K562 (cell line): ENCODE measurements at regions not wholly inside any gene's neighbourhood (a gene's known extent, or its start where the extent isn't known, plus 50 kb on each side); places are given as distances from the start of the nearest gene placed in this dataset.

ENCODE experiments used
- BRD9 ChIP-seq: fragments of 450-650 bp; IDR thresholded peaks from 2 replicates; pipeline ENCODE4 v1.6.1; 2018; ENCODE audit warnings: low read depth; ENCODE audit not compliant: partially characterized antibody
- CHD1 ChIP-seq: fragments of 200-600 bp; sonication (generic); IDR thresholded peaks from one replicate; pipeline ENCODE4 v1.6.1; 2012; ENCODE audit warnings: mild to moderate bottlenecking, moderate library complexity, low read length, inconsistent platforms
- CHD2 ChIP-seq: IDR thresholded peaks from 2 replicates; pipeline ENCODE4 v1.6.1; 2011; ENCODE audit warnings: low read depth, low read length
- ETV1 ChIP-seq: fragments of 450-650 bp; conservative IDR thresholded peaks from 2 replicates; pipeline ENCODE4 v1.6.1; 2016; ENCODE audit warnings: missing genetic modification characterization, control low read depth, low read depth, missing compliant biosample characterization
- MEIS2 ChIP-seq: fragments of 450-650 bp; IDR thresholded peaks from 2 replicates; pipeline ENCODE4 v1.6.1; 2014; ENCODE audit warnings: mild to moderate bottlenecking; ENCODE audit not compliant: partially characterized antibody
- NFRKB ChIP-seq: fragments of 450-650 bp; IDR thresholded peaks from 2 replicates; pipeline ENCODE4 v1.6.1; 2016; ENCODE audit warnings: low read depth
- RBM22 ChIP-seq: fragments of 200-400 bp; formaldehyde crosslinking; IDR thresholded peaks from 2 replicates; pipeline ENCODE4 v1.6.1; 2018; ENCODE audit warnings: low read length, low read depth; ENCODE audit not compliant: poor library complexity, severe bottlenecking
- TRIM24 ChIP-seq, 2 experiments: fragments of 450-650 bp; IDR thresholded peaks; 2 replicates each; pipeline ENCODE4 v1.6.1; 2016
- ZC3H4 ChIP-seq: sonication (generic); formaldehyde crosslinking; IDR thresholded peaks from 2 replicates; pipeline ENCODE4 v1.9.0; 2021; ENCODE audit warnings: missing genetic modification reagents, borderline replicate concordance
- ZNF263 ChIP-seq: sonication (generic); formaldehyde crosslinking; IDR thresholded peaks from 2 replicates; pipeline ENCODE4 v1.8.0; 2022; ENCODE audit warnings: mild to moderate bottlenecking, missing genetic modification reagents, borderline replicate concordance
- ZNF583 ChIP-seq: fragments of 250-450 bp; sonication (Bioruptor Pico); IDR thresholded peaks from 2 replicates; pipeline ENCODE4 v1.4.0; 2020
- ZNF707 ChIP-seq: fragments of 250-450 bp; sonication (Bioruptor Pico); conservative IDR thresholded peaks from 2 replicates; pipeline ENCODE4 v1.8.0; 2022; ENCODE audit warnings: inconsistent platforms, mild to moderate bottlenecking, moderate library complexity
- ZNF764 ChIP-seq: fragments of 250-450 bp; sonication (Bioruptor Pico); IDR thresholded peaks from 2 replicates; pipeline ENCODE4 v1.4.0; 2020; ENCODE audit warnings: low read depth, mild to moderate bottlenecking, moderate library complexity
- ZZZ3 ChIP-seq: fragments of 450-650 bp; IDR thresholded peaks from 2 replicates; pipeline ENCODE4 v1.6.1; 2016; ENCODE audit warnings: antibody characterized with exemption, mild to moderate bottlenecking, moderate library complexity
- TF ChIP-seq, protein P1 (sequence below): sonication (generic); formaldehyde crosslinking; IDR thresholded peaks from 2 replicates; pipeline ENCODE4 v1.8.0; 2023; ENCODE audit warnings: mild to moderate bottlenecking, missing genetic modification reagents
- TF ChIP-seq, protein P2 (sequence below): sonication (generic); formaldehyde crosslinking; IDR thresholded peaks from 2 replicates; pipeline ENCODE4 v1.8.0; 2022; ENCODE audit warnings: missing genetic modification reagents, mild to moderate bottlenecking, borderline replicate concordance
- TF ChIP-seq, protein P3 (sequence below): sonication (generic); IDR thresholded peaks from 2 replicates; pipeline ENCODE4 v1.6.1; 2016
- TF ChIP-seq, protein P4 (sequence below): sonication (generic); formaldehyde crosslinking; IDR thresholded peaks from 2 replicates; pipeline ENCODE4 v1.9.0; 2022; ENCODE audit warnings: mild to moderate bottlenecking, missing genetic modification reagents
- TF ChIP-seq, protein P5 (sequence below): fragments of 450-650 bp; IDR thresholded peaks from 2 replicates; pipeline ENCODE4 v1.6.1; 2016; ENCODE audit warnings: low read depth

DNA sequence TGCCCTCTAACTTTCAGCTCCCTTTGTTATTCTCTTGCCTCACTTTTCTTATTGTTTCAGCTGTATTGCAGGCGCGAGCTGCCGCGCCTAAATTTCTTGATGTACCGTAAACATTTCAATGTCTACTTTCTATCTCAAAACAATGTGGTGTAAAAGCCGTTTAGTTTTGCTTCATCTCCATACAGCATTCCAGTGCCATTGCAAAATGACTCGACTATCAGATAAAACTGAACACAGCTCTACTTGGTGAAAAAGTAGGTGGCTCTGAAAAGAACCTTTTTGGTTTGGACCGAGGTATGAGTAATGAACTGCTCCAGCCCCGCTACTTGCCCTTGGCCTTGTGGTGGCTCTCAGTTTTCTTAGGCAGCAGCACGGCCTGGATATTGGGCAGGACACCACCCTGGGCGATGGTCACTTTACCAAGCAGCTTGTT lies 74.6 kb downstream of the OR2B2 start (continued):
- TF ChIP-seq, protein P1, sequence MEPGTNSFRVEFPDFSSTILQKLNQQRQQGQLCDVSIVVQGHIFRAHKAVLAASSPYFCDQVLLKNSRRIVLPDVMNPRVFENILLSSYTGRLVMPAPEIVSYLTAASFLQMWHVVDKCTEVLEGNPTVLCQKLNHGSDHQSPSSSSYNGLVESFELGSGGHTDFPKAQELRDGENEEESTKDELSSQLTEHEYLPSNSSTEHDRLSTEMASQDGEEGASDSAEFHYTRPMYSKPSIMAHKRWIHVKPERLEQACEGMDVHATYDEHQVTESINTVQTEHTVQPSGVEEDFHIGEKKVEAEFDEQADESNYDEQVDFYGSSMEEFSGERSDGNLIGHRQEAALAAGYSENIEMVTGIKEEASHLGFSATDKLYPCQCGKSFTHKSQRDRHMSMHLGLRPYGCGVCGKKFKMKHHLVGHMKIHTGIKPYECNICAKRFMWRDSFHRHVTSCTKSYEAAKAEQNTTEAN (CRISPR knock-in tag): peak; percentile 89
- TF ChIP-seq MEIS2: no peak
- peak; percentile 57 for TF ChIP-seq BRD9
- TF ChIP-seq, protein P2, sequence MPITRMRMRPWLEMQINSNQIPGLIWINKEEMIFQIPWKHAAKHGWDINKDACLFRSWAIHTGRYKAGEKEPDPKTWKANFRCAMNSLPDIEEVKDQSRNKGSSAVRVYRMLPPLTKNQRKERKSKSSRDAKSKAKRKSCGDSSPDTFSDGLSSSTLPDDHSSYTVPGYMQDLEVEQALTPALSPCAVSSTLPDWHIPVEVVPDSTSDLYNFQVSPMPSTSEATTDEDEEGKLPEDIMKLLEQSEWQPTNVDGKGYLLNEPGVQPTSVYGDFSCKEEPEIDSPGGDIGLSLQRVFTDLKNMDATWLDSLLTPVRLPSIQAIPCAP (CRISPR knock-in tag): peak; percentile 84; the same call in 1 of the 2 replicates
- peak; percentile 100 for TF ChIP-seq CHD1
- peak; percentile 10; the same call in 1 of the 2 replicates for TF ChIP-seq ZC3H4 (CRISPR knock-in tag)
- TF ChIP-seq TRIM24 (IDR thresholded peaks at IDR 0.05): no peak
- TF ChIP-seq ZNF764 (CRISPR knock-in tag): no peak
- TF ChIP-seq, protein P3, sequence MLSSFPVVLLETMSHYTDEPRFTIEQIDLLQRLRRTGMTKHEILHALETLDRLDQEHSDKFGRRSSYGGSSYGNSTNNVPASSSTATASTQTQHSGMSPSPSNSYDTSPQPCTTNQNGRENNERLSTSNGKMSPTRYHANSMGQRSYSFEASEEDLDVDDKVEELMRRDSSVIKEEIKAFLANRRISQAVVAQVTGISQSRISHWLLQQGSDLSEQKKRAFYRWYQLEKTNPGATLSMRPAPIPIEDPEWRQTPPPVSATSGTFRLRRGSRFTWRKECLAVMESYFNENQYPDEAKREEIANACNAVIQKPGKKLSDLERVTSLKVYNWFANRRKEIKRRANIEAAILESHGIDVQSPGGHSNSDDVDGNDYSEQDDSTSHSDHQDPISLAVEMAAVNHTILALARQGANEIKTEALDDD: no peak
- no peak for TF ChIP-seq ZZZ3
- TF ChIP-seq, protein P4, sequence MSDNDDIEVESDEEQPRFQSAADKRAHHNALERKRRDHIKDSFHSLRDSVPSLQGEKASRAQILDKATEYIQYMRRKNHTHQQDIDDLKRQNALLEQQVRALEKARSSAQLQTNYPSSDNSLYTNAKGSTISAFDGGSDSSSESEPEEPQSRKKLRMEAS: no peak
- TF ChIP-seq, protein P5, sequence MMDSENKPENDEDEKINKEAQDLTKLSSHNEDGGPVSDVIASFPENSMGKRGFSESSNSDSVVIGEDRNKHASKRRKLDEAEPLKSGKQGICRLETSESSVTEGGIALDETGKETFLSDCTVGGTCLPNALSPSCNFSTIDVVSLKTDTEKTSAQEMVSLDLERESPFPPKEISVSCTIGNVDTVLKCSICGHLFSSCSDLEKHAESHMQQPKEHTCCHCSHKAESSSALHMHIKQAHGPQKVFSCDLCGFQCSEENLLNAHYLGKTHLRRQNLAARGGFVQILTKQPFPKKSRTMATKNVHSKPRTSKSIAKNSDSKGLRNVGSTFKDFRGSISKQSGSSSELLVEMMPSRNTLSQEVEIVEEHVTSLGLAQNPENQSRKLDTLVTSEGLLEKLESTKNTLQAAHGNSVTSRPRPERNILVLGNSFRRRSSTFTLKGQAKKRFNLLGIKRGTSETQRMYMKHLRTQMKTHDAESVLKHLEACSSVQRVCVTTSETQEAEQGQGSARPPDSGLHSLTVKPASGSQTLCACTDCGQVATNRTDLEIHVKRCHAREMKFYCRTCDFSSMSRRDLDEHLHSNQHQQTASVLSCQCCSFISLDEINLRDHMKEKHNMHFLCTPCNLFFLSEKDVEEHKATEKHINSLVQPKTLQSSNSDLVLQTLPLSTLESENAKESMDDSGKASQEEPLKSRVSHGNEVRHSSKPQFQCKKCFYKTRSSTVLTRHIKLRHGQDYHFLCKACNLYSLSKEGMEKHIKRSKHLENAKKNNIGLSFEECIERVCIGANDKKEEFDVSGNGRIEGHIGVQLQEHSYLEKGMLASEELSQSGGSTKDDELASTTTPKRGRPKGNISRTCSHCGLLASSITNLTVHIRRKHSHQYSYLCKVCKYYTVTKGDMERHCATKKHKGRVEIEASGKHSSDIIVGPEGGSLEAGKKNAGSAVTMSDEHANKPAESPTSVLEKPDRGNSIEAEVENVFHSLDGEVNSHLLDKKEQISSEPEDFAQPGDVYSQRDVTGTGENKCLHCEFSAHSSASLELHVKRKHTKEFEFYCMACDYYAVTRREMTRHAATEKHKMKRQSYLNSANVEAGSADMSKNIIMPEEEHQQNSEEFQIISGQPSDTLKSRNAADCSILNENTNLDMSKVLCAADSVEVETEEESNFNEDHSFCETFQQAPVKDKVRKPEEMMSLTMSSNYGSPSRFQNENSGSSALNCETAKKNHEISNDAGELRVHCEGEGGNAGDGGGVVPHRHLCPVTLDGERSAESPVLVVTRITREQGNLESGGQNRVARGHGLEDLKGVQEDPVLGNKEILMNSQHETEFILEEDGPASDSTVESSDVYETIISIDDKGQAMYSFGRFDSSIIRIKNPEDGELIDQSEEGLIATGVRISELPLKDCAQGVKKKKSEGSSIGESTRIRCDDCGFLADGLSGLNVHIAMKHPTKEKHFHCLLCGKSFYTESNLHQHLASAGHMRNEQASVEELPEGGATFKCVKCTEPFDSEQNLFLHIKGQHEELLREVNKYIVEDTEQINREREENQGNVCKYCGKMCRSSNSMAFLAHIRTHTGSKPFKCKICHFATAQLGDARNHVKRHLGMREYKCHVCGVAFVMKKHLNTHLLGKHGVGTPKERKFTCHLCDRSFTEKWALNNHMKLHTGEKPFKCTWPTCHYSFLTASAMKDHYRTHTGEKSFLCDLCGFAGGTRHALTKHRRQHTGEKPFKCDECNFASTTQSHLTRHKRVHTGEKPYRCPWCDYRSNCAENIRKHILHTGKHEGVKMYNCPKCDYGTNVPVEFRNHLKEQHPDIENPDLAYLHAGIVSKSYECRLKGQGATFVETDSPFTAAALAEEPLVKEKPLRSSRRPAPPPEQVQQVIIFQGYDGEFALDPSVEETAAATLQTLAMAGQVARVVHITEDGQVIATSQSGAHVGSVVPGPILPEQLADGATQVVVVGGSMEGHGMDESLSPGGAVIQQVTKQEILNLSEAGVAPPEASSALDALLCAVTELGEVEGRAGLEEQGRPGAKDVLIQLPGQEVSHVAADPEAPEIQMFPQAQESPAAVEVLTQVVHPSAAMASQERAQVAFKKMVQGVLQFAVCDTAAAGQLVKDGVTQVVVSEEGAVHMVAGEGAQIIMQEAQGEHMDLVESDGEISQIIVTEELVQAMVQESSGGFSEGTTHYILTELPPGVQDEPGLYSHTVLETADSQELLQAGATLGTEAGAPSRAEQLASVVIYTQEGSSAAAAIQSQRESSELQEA: no peak
- TF ChIP-seq NFRKB: peak; percentile 96
- TF ChIP-seq CHD2: no peak
- no peak for TF ChIP-seq ZNF263
- TF ChIP-seq ZNF707 (CRISPR knock-in tag): 0 out of 2 replicates have a peak, but pooled peaks have one; percentile 3
- no peak for TF ChIP-seq RBM22
- TF ChIP-seq ZNF583 (CRISPR knock-in tag): 0 out of 2 replicates have a peak, but pooled peaks have one; percentile 44
- TF ChIP-seq ETV1 (tag): no peak
